K562 (cell line): ENCODE measurements at regions not wholly inside any gene's neighbourhood (a gene's known extent, or its start where the extent isn't known, plus 50 kb on each side); places are given as distances from the start of the nearest gene placed in this dataset.

ENCODE experiments used
- ATAC-seq: fragments of 200-7000 bp; cut with Tn5 transposase; 3 replicates; pipeline ENCODE4 v1.9.1; 2020; ENCODE audit warnings: moderate library complexity
- BruUV-seq: library from RNA; stranded (reverse); fragments of 400-500 nt; replicated peaks from 2 replicates; lab custom pipeline; 2021; lab: Mats Ljungman, UMichigan
- CTCF ChIA-PET: fragments of 300-600 bp; formaldehyde crosslinking; extraction: SDS; loops from one replicate; lab custom pipeline; 2021; ENCODE audit warnings: low intra/inter-chr PET ratio; lab: Yijun Ruan, JAX
- POLR2A ChIA-PET: fragments of 300-600, 350-650 bp; sonication (Branson Sonifier 250); formaldehyde crosslinking; extraction: SDS; loops from one replicate; lab custom pipeline; 2021; ENCODE audit warnings: antibody characterized with exemption, inconsistent platforms; lab: Yijun Ruan, JAX
- DNase-seq, 4 experiments: peaks; one replicate each; pipeline versions ENCODE4 v3.0.0 to v3.0.0-alpha.2; 2011 to 2018; ENCODE audit warnings: low spot score in 3 of 4, mixed read lengths in 3 of 4; ENCODE audit errors: extremely low read depth in 1 of 4
- FAIRE-seq: peaks from 2 replicates; lab custom pipeline; 2011; peaks lifted over from hg19 to GRCh38; lab: Jason Lieb, UNC
- H2AFZ ChIP-seq: 2 replicates; pipeline ENCODE4 v1.6.0; 2011; ENCODE audit warnings: low read depth, low read length, control low read depth, inconsistent platforms
- H3K27ac ChIP-seq: fragments of 200-600 bp; 3 replicates; pipeline ENCODE4 v1.8.0; 2011; ENCODE audit warnings: low read depth, mild to moderate bottlenecking, control low read depth, inconsistent platforms, low read length, moderate library complexity, mixed read lengths; ENCODE audit errors: extremely low read depth
- H3K27me3 ChIP-seq, 2 experiments: fragments of 300-600 bp in 1 of 2; 2 replicates in 1 of 2; 3 replicates in 1 of 2; pipeline versions ENCODE4 v1.6.0 to v1.8.0; 2011; ENCODE audit warnings: inconsistent platforms in 2 of 2, low read length in 2 of 2, mild to moderate bottlenecking in 1 of 2, mixed read lengths in 1 of 2, moderate library complexity in 1 of 2; ENCODE audit not compliant: control insufficient read depth in 2 of 2, insufficient read depth in 2 of 2
- H3K36me3 ChIP-seq: fragments of 300-600 bp; 3 replicates; pipeline ENCODE4 v1.8.0; 2011; ENCODE audit warnings: mild to moderate bottlenecking, low read length, inconsistent platforms; ENCODE audit not compliant: control insufficient read depth, insufficient read depth
- H3K4me1 ChIP-seq, 2 experiments: fragments of 200-600 bp in 1 of 2; replicated peaks in 1 of 2; 2 replicates in 1 of 2; 3 replicates in 1 of 2; pipeline versions ENCODE4 v1.5.1 to v1.8.0; 2011; ENCODE audit warnings: inconsistent platforms in 2 of 2, low read length in 2 of 2, mild to moderate bottlenecking in 1 of 2, mixed read lengths in 1 of 2, moderate library complexity in 1 of 2; ENCODE audit not compliant: control insufficient read depth in 2 of 2, insufficient read depth in 2 of 2
- H3K4me2 ChIP-seq: 2 replicates; pipeline ENCODE4 v1.6.1; 2011; ENCODE audit warnings: low read length, control low read depth, inconsistent platforms, mixed read lengths; ENCODE audit not compliant: insufficient read depth
- H3K4me3 ChIP-seq: fragments of 200-600 bp; sonication (generic), shearing (Covaris generic); 2 replicates; pipeline ENCODE4 v1.5.1; 2016; ENCODE audit warnings: control low read depth, inconsistent platforms
- H3K79me2 ChIP-seq: fragments of 200-600 bp; 3 replicates; pipeline ENCODE4 v1.8.0; 2011; ENCODE audit warnings: low read length, inconsistent platforms; ENCODE audit not compliant: control insufficient read depth, insufficient read depth
- H3K9ac ChIP-seq, 2 experiments: 2 replicates each; pipeline versions ENCODE4 v1.6.0 to v1.6.1; 2011; ENCODE audit warnings: low read depth in 2 of 2, low read length in 2 of 2, control low read depth in 1 of 2, inconsistent platforms in 1 of 2, mild to moderate bottlenecking in 1 of 2, mixed read lengths in 1 of 2; ENCODE audit not compliant: insufficient read depth in 1 of 2
- H3K9me1 ChIP-seq: one replicate; pipeline ENCODE4 v1.6.0; 2011; ENCODE audit warnings: inconsistent platforms, mild to moderate bottlenecking, low read length, moderate library complexity; ENCODE audit not compliant: control insufficient read depth, insufficient read depth
- H3K9me3 ChIP-seq: replicated peaks from 2 replicates; pipeline ENCODE4 v1.5.1; 2011; ENCODE audit warnings: low read depth, low read length, inconsistent platforms; ENCODE audit not compliant: control insufficient read depth, insufficient read depth
- H4K20me1 ChIP-seq: replicated peaks from 2 replicates; pipeline ENCODE4 v1.6.1; 2011; ENCODE audit warnings: low read length, inconsistent platforms, mixed read lengths; ENCODE audit not compliant: control insufficient read depth, insufficient read depth
- BRD9 ChIP-seq: fragments of 450-650 bp; IDR thresholded peaks from 2 replicates; pipeline ENCODE4 v1.6.1; 2018; ENCODE audit warnings: low read depth; ENCODE audit not compliant: partially characterized antibody
- ELF4 ChIP-seq: fragments of 450-650 bp; formaldehyde crosslinking; IDR thresholded peaks from 2 replicates; pipeline ENCODE4 v1.4.0; 2022; ENCODE audit warnings: missing genetic modification characterization
- FOXP4 ChIP-seq: sonication (generic); formaldehyde crosslinking; IDR thresholded peaks from 2 replicates; pipeline ENCODE4 v1.8.0; 2022; ENCODE audit warnings: mild to moderate bottlenecking, missing genetic modification reagents, borderline replicate concordance
- KHSRP ChIP-seq: fragments of 450-650 bp; IDR thresholded peaks from 2 replicates; pipeline ENCODE4 v1.6.1; 2017
- MAFF ChIP-seq: IDR thresholded peaks from 2 replicates; pipeline ENCODE4 v1.6.1; 2012; ENCODE audit warnings: low read length, improper control_type of control experiment
- NONO ChIP-seq, 2 experiments: fragments of 200-400 bp in 1 of 2; fragments of 450-650 bp in 1 of 2; formaldehyde crosslinking in 1 of 2; IDR thresholded peaks; 2 replicates each; pipeline ENCODE4 v1.6.1; 2017; ENCODE audit warnings: low read depth in 2 of 2, mild to moderate bottlenecking in 2 of 2, moderate library complexity in 2 of 2, low read length in 1 of 2
- PHB ChIP-seq: fragments of 250-450 bp; sonication (Bioruptor Pico); IDR thresholded peaks from 2 replicates; pipeline ENCODE4 v1.5.0; 2021
- SNIP1 ChIP-seq: fragments of 450-650 bp; IDR thresholded peaks from 2 replicates; pipeline ENCODE4 v1.7.1; 2017; ENCODE audit warnings: low read depth, mild to moderate bottlenecking
- THRAP3 ChIP-seq: fragments of 450-650 bp; IDR thresholded peaks from 2 replicates; pipeline ENCODE4 v1.6.1; 2016; ENCODE audit warnings: mild to moderate bottlenecking, inconsistent platforms, borderline replicate concordance
- ZNF311 ChIP-seq: fragments of 250-450 bp; sonication (Bioruptor Pico); IDR thresholded peaks from 2 replicates; pipeline ENCODE4 v1.4.0; 2020; ENCODE audit warnings: mild to moderate bottlenecking, moderate library complexity
- ZNF644 ChIP-seq: fragments of 200-800 bp; sonication (Bioruptor generic); IDR thresholded peaks from 2 replicates; pipeline ENCODE4 v1.6.1; 2016; ENCODE audit warnings: low read depth, missing genetic modification characterization, missing compliant biosample characterization
- in situ Hi-C: fragments of 300-500 bp; cut with MboI; formaldehyde crosslinking; loops from 4 replicates; pipeline ENCODE4 v1.15.0; 2018; ENCODE audit warnings: inconsistent platforms, mixed read lengths
- intact Hi-C: fragments of 100-400 bp; cut with micrococcal nuclease; formaldehyde crosslinking; loops from 2 replicates; pipeline ENCODE4 v1.14.2; 2022

GRCh38 chr13:76319921-76320320 is 566.3 kb downstream of the KCTD12 start:
- Histone ChIP-seq H3K4me1 (no peaks in the 10 kb centered on the region), H2AFZ (no peak overlapping the region), H3K9me3 (no peaks in the 10 kb centered on the region), H3K27me3 (no peaks in the 10 kb centered on the region), H3K27ac (no peak overlapping the region), H4K20me1 (no peaks in the 10 kb centered on the region), H3K36me3 (no peaks in the 10 kb centered on the region), H3K9ac (no peak overlapping the region), H3K79me2 (no peaks in the 10 kb centered on the region), H3K4me3 (no peak overlapping the region), H3K9me1 (no peaks in the 10 kb centered on the region), H3K4me2 (no peak overlapping the region)
- ChIA-PET POLR2A (no interaction called here), CTCF (no interaction called here)
- intact Hi-C loops (no loop called here), in situ Hi-C loops (no loop called here)
- no TSS peak for BruUV-seq
- FAIRE-seq (no peak), ATAC-seq (no peak), DNase-seq (no peak)
- TF ChIP-seq ZNF311 (CRISPR knock-in tag) (no peak), KHSRP (no peak), MAFF (no peak), SNIP1 (no peak), ZNF644 (tag) (no peak), BRD9 (no peak), ELF4 (no peak), FOXP4 (CRISPR knock-in tag) (no peak), THRAP3 (no peak), PHB (CRISPR knock-in tag) (no peak), NONO (IDR thresholded peaks at IDR 0.05; ENCODE audit: low read depth in 2 of 2, low read length in 1 of 2) (no peak)
